ENCODE measurements at regions not wholly inside any gene's neighbourhood (a gene's known extent, or its start where the extent isn't known, plus 50 kb on each side); places are given as distances from the start of the nearest gene placed in this dataset.

- TF ChIP-seq GATA2 (IDR thresholded peaks at IDR 0.05; ENCODE audit: low read depth, low read length) (no peak), GATA3 (IDR thresholded peaks at IDR 0.05; ENCODE audit: low read depth, low read length) (no peak)
Observed at GRCh38 chr17:33482636-33483035, 189.5 kb upstream of the ASIC2 start.
